Thyroid gland (tissue), 4 donors: ENCODE measurements at regions not wholly inside any gene's neighbourhood (a gene's known extent, or its start where the extent isn't known, plus 50 kb on each side); places are given as distances from the start of the nearest gene placed in this dataset.

Experiments
- DNase-seq, 2 donors: peaks; one replicate each; pipeline ENCODE4 v3.0.0-alpha.2; 2019
- H3K27ac ChIP-seq, 3 donors: fragments of 200-600 bp; sonication (generic); 1 replicate in 2 of 3; 2 replicates in 1 of 3; pipeline ENCODE4 v1.5.1; 2016 to 2019; ENCODE audit warnings: mild to moderate bottlenecking in 1 of 3, moderate library complexity in 1 of 3
- H3K27me3 ChIP-seq: fragments of 200-600 bp; sonication (generic); one replicate; pipeline ENCODE4 v1.5.1; 2019
- H3K36me3 ChIP-seq, 2 donors: fragments of 200-600 bp; sonication (generic); one replicate each; pipeline ENCODE4 v1.5.1; 2016 to 2019
- H3K4me1 ChIP-seq, 2 donors: fragments of 200-600 bp; sonication (generic); one replicate each; pipeline ENCODE4 v1.5.1; 2017 to 2019
- H3K4me3 ChIP-seq, 3 donors: fragments of 200-600 bp; sonication (generic); replicated peaks in 1 of 3; 1 replicate in 2 of 3; 2 replicates in 1 of 3; pipeline ENCODE4 v1.5.1; 2016; ENCODE audit warnings: mild to moderate bottlenecking in 1 of 3
- H3K9me3 ChIP-seq: fragments of 200-600 bp; sonication (generic); one replicate; pipeline ENCODE4 v1.5.1; 2017
- CTCF ChIP-seq, 6 experiments: fragments of 200-600 bp in 3 of 6; fragments of 450-650 bp in 3 of 6; sonication (generic) in 3 of 6; IDR thresholded peaks; one replicate each; pipeline ENCODE4 v1.5.1; 2016 to 2019; ENCODE audit warnings: antibody characterized with exemption in 6 of 6, mild to moderate bottlenecking in 2 of 6, inconsistent platforms in 1 of 6, moderate library complexity in 1 of 6
- POLR2A ChIP-seq, 2 donors: fragments of 450-650 bp; IDR thresholded peaks; one replicate each; pipeline ENCODE4 v1.6.1; 2017; ENCODE audit warnings: antibody characterized with exemption in 2 of 2, mild to moderate bottlenecking in 2 of 2, moderate library complexity in 1 of 2
- WGBS, 2 donors: methylation state at CpG; one replicate each; pipeline ENCODE4 v1.1.5; 2017; 5-methylcytosine and 5-hydroxymethylcytosine counted together
- intact Hi-C: fragments of 100-400 bp; cut with DNase I; formaldehyde crosslinking; loops from one replicate; pipeline ENCODE4 v1.15.1; 2023

DNA sequence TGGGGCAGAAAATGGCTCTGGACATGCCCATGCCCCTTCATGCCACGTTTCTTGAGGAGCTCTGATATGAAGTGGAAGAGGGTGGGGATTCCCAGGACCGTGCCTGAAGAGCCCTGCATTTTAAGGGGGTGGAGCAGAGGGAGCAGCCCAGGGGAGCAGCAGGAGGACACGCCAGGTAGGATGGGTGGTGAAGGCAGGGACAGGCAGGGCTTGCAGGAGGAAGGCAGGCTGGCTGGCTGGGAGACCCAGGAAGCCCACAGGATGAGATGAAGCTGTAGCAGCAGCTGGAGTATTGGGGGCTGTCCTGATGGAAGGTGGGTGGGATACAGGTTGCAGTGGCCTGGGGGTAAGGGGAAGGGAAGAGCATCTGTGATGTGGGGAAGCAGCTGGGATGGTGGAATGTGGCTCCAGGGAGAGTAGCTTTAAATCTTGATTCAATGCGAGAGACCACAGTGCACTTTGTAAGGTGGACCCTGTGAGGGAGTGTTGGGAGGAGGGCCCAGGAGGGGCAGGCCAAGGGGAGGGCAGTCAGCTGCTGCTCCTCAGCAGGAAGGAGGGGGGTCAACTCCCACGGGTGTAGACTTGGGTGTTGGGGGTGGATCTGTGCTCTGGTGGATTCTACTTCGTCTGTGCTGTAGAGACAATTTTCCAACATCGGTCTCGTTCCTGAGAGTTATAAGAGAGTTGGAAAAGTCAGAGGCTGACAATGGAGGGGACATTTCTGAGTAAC, 242.6 kb upstream of the IRX4 start:
- no peaks in the 10 kb centered on the region for H3K4me1 ChIP-seq
- H3K27me3 ChIP-seq, result no peaks in the 10 kb centered on the region
- 45 to 50% methylated on average over 8 of the region's 8 CpGs for WGBS, 2 donors
- H3K27ac ChIP-seq, result no peak overlapping the region
- H3K4me3 ChIP-seq, result no peak overlapping the region
- H3K36me3 ChIP-seq, result no peaks in the 10 kb centered on the region
- DNase-seq, result no peak
- H3K9me3 ChIP-seq, result no peaks in the 10 kb centered on the region
- intact Hi-C loops, result no loop called here
- TF ChIP-seq POLR2A (IDR thresholded peaks at IDR 0.05), result no peak
- TF ChIP-seq CTCF (IDR thresholded peaks at IDR 0.05), result no peak

DNA sequence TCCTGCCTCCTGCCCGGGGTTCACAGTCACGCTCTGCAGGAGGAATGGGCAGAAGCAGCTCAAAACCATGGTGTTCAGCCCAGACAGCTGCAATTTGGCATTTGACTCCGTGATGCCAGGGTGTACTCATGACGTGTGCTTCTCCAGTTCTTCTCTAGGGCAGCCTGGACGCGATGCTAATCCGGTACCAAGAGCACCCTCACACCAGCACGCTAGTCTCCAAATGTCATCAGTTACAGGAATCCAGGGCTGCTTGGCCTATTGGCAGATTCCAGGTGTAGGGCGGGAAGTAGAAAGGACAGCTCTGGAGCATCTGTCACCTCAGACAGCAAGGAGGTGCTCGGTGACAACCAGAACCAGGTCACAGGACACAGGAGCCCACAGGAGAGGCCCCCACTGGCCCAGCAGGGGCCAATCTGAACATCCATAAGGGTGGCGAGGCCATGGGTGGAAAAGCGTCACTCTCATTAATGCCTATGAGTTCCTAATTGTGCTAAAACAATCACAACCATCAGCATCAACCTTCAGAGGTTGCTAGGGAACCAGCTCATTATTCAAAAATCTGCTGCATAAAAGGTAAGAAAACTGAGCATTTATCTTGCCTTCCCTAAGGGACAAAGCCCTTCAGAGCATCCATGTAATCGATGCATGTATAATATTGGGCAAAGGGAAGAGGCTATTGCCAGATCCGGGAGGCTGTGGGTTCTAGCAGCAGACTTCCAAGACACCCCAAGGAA, 241.9 kb upstream of the IRX4 start:
- intact Hi-C loops, result no loop called here
- H3K27ac ChIP-seq, result no peak overlapping the region
- no peaks in the 10 kb centered on the region for H3K36me3 ChIP-seq
- H3K9me3 ChIP-seq, result no peaks in the 10 kb centered on the region
- no peaks in the 10 kb centered on the region for H3K4me1 ChIP-seq
- no peak for TF ChIP-seq POLR2A (IDR thresholded peaks at IDR 0.05)
- no peak for TF ChIP-seq CTCF (IDR thresholded peaks at IDR 0.05)
- WGBS, 2 donors, result 87% methylated on average over 14 of the region's 14 CpGs
- no peak overlapping the region for H3K4me3 ChIP-seq
- DNase-seq, result no peak
- H3K27me3 ChIP-seq, result no peaks in the 10 kb centered on the region

DNA sequence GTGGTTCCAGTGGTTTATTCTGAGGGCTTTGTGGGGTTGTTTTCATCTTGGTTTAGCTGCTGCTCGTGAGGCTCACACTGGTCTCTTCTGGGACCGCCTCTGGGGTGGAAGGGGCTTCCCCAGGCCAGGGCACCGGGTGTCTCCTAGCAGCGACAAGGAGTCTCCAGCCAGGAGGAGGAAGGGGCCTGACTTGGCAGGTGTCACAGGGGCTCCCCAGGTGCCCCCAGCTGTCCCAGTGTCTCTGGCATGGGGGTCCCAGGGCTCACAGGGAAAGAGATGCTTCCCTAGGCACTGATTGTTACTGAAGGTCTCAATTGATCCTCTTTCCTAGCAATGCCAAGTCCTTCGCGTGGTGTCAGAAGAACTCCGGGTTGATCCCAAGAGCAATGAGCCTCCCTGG, 241.1 kb upstream of the IRX4 start:
- no peaks in the 10 kb centered on the region for H3K36me3 ChIP-seq
- no peaks in the 10 kb centered on the region for H3K27me3 ChIP-seq
- H3K27ac ChIP-seq, result no peak overlapping the region
- 87 to 90% methylated on average over 7 of the region's 7 CpGs for WGBS, 2 donors
- no peak for DNase-seq
- no peak overlapping the region for H3K4me3 ChIP-seq
- no peak for TF ChIP-seq POLR2A (IDR thresholded peaks at IDR 0.05)
- no peak for TF ChIP-seq CTCF (IDR thresholded peaks at IDR 0.05)
- H3K4me1 ChIP-seq, result no peaks in the 10 kb centered on the region
- H3K9me3 ChIP-seq, result no peaks in the 10 kb centered on the region
- intact Hi-C loops, result no loop called here

DNA sequence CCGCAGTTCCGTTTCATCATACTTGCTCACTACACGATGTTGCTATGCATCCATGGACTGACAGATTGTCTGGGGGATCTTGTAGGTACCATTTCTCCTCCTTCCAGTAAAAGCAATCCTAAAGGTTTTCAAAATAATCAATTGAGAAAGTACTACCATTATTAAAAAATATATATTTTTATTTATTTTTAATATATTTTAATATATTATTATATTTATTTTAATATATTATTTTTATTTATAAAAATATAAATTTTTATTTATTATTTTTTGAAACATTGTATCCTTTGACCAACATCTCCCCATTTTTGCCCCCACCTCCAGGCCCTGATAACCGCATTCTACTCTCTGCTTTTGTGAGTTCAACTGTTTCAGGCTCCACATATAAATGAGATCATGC, 237.6 kb upstream of the IRX4 start:
- Histone ChIP-seq H3K27ac (no peak overlapping the region), H3K4me1 (no peaks in the 10 kb centered on the region), H3K4me3 (no peak overlapping the region), H3K36me3 (no peaks in the 10 kb centered on the region), H3K9me3 (no peaks in the 10 kb centered on the region), H3K27me3 (no peaks in the 10 kb centered on the region)
- WGBS, 2 donors, result 82% methylated on average over 4 of the region's 4 CpGs
- intact Hi-C loops, result no loop called here
- DNase-seq, result no peak
- TF ChIP-seq CTCF (IDR thresholded peaks at IDR 0.05), result no peak
- no peak for TF ChIP-seq POLR2A (IDR thresholded peaks at IDR 0.05)

DNA sequence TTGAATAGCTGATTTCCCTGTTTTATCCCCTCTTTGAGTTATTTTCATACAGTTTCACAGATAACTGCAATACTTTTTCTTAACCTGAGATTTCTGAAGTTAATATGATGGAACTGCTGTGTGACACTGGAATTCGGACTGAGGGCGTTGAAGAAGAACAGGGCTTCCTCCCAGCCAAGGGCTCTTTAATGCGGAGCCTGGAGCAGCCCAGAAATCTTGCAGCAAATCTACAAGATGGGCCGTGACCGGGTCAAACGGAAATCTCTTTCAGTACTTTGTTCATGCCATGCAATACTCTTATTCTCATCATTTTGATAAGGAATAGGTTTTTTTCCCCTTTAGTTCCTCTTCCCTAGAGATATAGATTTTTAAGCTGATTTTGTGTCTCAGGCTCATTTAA, 236.8 kb upstream of the IRX4 start:
- intact Hi-C loops, result no loop called here
- Histone ChIP-seq H3K27ac (no peak overlapping the region), H3K36me3 (no peaks in the 10 kb centered on the region), H3K4me1 (no peaks in the 10 kb centered on the region), H3K9me3 (no peaks in the 10 kb centered on the region), H3K27me3 (no peaks in the 10 kb centered on the region), H3K4me3 (no peak overlapping the region)
- no peak for DNase-seq
- TF ChIP-seq POLR2A (IDR thresholded peaks at IDR 0.05) (no peak), CTCF (IDR thresholded peaks at IDR 0.05) (no peak)
- 24 to 33% methylated on average over 6 of the region's 6 CpGs for WGBS, 2 donors
